ENCODE measurements at regions not wholly inside any gene's neighbourhood (a gene's known extent, or its start where the extent isn't known, plus 50 kb on each side); places are given as distances from the start of the nearest gene placed in this dataset.

DNA sequence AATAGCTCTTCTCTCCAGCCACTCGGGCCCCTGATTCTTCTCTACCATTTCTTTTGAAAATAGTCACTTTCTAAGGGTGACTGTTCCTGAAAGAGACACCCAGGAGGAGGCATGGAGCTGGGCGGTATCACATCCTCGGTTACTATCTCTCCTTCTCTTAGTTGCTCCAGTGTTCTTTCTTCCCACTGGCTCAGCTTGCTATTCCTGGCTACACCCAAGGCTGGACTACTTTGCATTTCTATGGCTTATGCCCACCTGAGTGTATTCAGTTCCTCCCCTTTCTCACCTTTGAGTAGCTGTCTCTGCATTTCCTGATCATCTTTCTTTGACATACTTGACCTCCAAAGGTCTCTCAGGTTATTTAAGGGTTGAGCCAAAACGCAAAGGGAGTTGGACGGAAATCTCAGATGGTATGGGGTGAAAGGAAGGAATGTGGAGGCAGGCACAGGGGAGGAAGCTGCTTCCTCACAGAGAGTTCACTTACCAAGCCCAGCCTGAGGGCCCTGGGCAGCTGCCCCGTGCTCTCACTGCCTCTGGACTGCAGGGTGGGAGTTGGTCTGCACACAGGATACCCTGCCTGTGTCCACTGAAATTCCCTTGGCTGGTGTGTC is 155.7 kb downstream of the SNX19 start:
- no peak for TF ChIP-seq EZH2 (IDR thresholded peaks at IDR 0.05; ENCODE audit: borderline replicate concordance, low read depth, low read length, severe bottlenecking)
- TF ChIP-seq, protein P1, sequence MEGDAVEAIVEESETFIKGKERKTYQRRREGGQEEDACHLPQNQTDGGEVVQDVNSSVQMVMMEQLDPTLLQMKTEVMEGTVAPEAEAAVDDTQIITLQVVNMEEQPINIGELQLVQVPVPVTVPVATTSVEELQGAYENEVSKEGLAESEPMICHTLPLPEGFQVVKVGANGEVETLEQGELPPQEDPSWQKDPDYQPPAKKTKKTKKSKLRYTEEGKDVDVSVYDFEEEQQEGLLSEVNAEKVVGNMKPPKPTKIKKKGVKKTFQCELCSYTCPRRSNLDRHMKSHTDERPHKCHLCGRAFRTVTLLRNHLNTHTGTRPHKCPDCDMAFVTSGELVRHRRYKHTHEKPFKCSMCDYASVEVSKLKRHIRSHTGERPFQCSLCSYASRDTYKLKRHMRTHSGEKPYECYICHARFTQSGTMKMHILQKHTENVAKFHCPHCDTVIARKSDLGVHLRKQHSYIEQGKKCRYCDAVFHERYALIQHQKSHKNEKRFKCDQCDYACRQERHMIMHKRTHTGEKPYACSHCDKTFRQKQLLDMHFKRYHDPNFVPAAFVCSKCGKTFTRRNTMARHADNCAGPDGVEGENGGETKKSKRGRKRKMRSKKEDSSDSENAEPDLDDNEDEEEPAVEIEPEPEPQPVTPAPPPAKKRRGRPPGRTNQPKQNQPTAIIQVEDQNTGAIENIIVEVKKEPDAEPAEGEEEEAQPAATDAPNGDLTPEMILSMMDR (IDR thresholded peaks at IDR 0.05; ENCODE audit: borderline replicate concordance, extremely low read depth, low read length, poor library complexity, severe bottlenecking), result no peak
